ENCODE measurements at regions not wholly inside any gene's neighbourhood (a gene's known extent, or its start where the extent isn't known, plus 50 kb on each side); places are given as distances from the start of the nearest gene placed in this dataset.
A peak's percentile ranks its signal among the peaks of the same experiment; 100 is the strongest.

DNA sequence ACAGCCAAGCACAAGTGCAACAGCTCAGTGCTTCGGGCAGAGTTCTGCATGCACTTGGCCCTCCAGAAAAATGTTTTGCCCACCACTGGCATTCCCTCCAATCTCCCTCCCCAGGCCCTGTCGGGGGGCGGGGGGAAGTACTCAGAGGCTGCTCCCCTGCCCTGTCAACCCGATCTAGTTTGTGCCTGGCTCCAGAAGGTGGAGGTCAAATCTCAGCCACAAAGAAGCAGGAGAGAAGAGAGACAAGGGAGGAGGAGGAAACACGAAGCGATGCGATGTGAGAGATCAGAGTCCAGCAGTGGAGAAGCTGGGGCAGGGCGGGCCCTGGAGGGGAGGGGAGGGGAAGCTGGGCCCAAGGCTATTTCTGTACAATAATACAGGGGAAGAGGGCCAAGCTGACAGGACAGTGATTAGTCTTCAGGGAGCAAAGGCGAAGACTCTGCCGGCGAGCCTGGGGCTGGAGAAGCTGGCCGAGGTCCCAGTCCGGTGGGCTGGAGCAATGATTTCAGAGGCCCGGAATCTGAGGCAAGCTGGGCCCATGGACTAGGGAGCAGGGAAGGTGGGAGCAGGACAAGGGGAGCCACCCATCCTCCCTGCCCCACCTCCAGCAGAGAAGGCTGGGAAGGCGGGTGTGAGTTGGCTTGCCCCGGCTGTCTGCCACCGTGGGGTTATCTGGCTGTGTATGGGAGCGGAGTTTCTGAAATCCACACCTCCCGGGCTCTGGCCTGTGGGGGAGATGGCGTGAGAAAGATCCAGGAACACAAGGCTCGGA, 167.1 kb downstream of the EFNB1 start:
- H3K4me1 ChIP-seq = peaks cover 29% of the 10 kb centered on the region
- H3K4me2 ChIP-seq (ENCODE audit: low read length) = no peak overlapping the region
- TF ChIP-seq, protein P1, sequence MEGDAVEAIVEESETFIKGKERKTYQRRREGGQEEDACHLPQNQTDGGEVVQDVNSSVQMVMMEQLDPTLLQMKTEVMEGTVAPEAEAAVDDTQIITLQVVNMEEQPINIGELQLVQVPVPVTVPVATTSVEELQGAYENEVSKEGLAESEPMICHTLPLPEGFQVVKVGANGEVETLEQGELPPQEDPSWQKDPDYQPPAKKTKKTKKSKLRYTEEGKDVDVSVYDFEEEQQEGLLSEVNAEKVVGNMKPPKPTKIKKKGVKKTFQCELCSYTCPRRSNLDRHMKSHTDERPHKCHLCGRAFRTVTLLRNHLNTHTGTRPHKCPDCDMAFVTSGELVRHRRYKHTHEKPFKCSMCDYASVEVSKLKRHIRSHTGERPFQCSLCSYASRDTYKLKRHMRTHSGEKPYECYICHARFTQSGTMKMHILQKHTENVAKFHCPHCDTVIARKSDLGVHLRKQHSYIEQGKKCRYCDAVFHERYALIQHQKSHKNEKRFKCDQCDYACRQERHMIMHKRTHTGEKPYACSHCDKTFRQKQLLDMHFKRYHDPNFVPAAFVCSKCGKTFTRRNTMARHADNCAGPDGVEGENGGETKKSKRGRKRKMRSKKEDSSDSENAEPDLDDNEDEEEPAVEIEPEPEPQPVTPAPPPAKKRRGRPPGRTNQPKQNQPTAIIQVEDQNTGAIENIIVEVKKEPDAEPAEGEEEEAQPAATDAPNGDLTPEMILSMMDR (IDR thresholded peaks at IDR 0.05) = no peak
- H3K79me2 ChIP-seq = no peaks in the 10 kb centered on the region
- H3K4me3 ChIP-seq (ENCODE audit: low read depth, low read length) = no peak overlapping the region
- H3K9me3 ChIP-seq (ENCODE audit: control insufficient read depth, low read length) = no peaks in the 10 kb centered on the region
- H3K9ac ChIP-seq = no peak overlapping the region
- no peaks in the 10 kb centered on the region for H3K27me3 ChIP-seq (ENCODE audit: control insufficient read depth, insufficient read depth, low read length)
- H3K36me3 ChIP-seq (ENCODE audit: control insufficient read depth, insufficient read depth, low read length) = no peaks in the 10 kb centered on the region
- H2AFZ ChIP-seq = peak overlapping the region; percentile 45
- H3K27ac ChIP-seq = peak overlapping the region; percentile 85

DNA sequence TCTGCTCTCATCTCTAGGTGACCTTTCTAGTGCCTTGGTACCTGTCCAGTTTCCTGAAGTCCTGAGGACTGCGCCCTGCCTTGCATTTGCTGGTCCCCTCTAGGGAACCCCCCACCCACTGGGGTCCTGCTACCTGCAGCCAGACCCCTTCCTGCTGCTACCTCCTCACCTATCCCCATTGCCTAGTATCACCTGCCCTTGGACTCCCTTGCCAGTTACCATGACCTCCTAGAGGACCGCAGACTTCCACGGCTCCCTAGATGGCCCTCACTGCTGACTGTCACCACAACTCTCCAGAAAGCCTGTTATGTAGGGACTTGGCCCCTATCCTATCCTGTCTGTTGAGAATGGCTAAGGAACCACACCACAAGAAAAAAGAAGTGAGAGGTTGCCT, 166.6 kb downstream of the EFNB1 start:
- H3K4me2 ChIP-seq (ENCODE audit: low read length) = no peak overlapping the region
- H3K4me1 ChIP-seq = peaks cover 29% of the 10 kb centered on the region
- no peaks in the 10 kb centered on the region for H3K36me3 ChIP-seq (ENCODE audit: control insufficient read depth, insufficient read depth, low read length)
- no peaks in the 10 kb centered on the region for H3K79me2 ChIP-seq
- peak overlapping the region; percentile 85 for H3K27ac ChIP-seq
- peak overlapping the region; percentile 45 for H2AFZ ChIP-seq
- H3K9me3 ChIP-seq (ENCODE audit: control insufficient read depth, low read length) = no peaks in the 10 kb centered on the region
- no peaks in the 10 kb centered on the region for H3K27me3 ChIP-seq (ENCODE audit: control insufficient read depth, insufficient read depth, low read length)
- TF ChIP-seq, protein P1 (IDR thresholded peaks at IDR 0.05) = no peak
- H3K9ac ChIP-seq = no peak overlapping the region
- H3K4me3 ChIP-seq (ENCODE audit: low read depth, low read length) = no peak overlapping the region

DNA sequence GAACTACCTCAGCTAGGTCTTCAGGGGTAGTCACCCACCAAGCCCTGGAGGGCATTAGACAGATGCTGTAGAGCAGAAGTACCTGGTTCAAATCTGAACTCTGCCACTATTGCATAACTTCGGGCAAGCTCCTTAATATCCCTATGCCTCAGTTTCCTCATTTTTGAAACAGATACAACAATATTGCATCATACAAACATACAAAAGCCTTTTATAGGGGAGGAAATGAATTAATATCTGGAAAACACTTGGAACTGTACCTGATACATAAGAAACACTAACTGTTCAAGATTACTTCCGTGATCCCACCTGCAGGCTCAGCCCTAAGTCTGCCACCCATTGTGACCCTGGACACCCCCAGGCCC, 166.1 kb downstream of the EFNB1 start:
- no peaks in the 10 kb centered on the region for H3K79me2 ChIP-seq
- H2AFZ ChIP-seq = no peak overlapping the region
- peaks cover 33% of the 10 kb centered on the region for H3K4me1 ChIP-seq
- TF ChIP-seq, protein P1 (IDR thresholded peaks at IDR 0.05) = no peak
- H3K9me3 ChIP-seq (ENCODE audit: control insufficient read depth, low read length) = no peaks in the 10 kb centered on the region
- H3K9ac ChIP-seq = no peak overlapping the region
- no peaks in the 10 kb centered on the region for H3K36me3 ChIP-seq (ENCODE audit: control insufficient read depth, insufficient read depth, low read length)
- H3K27ac ChIP-seq = peak overlapping the region; percentile 85
- H3K4me2 ChIP-seq (ENCODE audit: low read length) = no peak overlapping the region
- H3K4me3 ChIP-seq (ENCODE audit: low read depth, low read length) = no peak overlapping the region
- H3K27me3 ChIP-seq (ENCODE audit: control insufficient read depth, insufficient read depth, low read length) = no peaks in the 10 kb centered on the region

DNA sequence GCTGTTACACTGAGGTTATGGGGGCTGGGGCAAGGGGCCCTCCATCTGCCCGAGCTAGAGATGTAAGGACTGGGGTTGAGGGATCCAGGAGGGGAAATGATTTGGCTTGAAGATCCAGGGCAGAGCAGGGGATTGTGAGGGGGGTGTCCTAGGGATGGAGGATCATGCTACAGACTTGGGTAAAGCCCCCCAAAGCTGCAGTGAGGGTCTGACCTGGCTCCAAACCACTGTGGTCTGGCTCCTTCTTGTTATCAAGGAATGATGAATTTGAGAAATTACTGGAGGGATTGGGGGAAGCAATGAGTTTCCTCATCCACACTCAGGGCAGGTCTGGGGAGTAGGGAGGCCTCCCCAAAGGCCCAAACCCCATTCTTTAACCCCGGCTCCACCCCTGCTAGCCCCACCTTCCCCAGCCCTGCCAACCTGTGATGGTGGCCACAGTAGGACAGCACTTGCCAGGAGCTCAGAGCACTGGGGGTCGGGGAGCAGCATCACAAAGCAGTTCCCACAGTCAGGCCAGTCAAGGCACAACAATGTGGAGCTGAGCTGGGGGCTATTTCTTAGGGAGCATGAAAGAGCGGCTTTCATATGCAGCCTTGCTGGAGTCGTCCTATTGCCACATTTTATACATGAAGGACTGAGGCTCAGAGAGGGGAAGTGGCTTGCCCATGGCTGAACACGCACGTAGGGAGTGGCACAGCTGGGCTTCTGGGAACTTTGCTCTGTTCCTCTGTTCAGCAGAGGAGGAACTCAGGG, 165.5 kb downstream of the EFNB1 start:
- TF ChIP-seq, protein P1 (IDR thresholded peaks at IDR 0.05) = no peak
- Histone ChIP-seq H3K36me3 (ENCODE audit: control insufficient read depth, insufficient read depth, low read length) (no peaks in the 10 kb centered on the region), H2AFZ (no peak overlapping the region), H3K9me3 (ENCODE audit: control insufficient read depth, low read length) (no peaks in the 10 kb centered on the region), H3K27ac (no peak overlapping the region), H3K9ac (no peak overlapping the region), H3K79me2 (no peaks in the 10 kb centered on the region), H3K4me1 (peaks cover 36% of the 10 kb centered on the region), H3K27me3 (ENCODE audit: control insufficient read depth, insufficient read depth, low read length) (no peaks in the 10 kb centered on the region), H3K4me3 (ENCODE audit: low read depth, low read length) (no peak overlapping the region), H3K4me2 (ENCODE audit: low read length) (no peak overlapping the region)

Data from parathyroid adenoma (tissue), 2 donors.